ENCODE measurements at regions not wholly inside any gene's neighbourhood (a gene's known extent, or its start where the extent isn't known, plus 50 kb on each side); places are given as distances from the start of the nearest gene placed in this dataset.

DNA sequence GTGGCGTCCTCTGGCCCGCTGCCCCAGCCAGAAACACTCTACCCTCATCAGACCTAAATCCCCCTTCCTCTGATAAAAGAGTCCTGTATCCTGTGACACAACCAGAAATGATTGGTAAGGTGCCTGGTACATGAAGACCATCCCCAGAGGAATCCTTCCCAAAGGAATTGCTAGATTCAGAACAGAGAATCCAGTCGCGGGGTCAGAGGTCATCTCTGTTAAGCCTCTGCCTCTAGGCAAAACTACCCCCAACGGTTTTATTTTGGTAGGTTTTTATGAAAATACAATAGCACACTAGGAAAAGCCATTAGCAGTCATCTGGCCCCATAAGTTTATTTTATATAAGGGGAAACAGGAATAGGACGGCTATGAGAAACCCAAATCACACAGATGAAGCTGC is 102.4 kb upstream of the HAND1 start:
- TF ChIP-seq, protein P1, sequence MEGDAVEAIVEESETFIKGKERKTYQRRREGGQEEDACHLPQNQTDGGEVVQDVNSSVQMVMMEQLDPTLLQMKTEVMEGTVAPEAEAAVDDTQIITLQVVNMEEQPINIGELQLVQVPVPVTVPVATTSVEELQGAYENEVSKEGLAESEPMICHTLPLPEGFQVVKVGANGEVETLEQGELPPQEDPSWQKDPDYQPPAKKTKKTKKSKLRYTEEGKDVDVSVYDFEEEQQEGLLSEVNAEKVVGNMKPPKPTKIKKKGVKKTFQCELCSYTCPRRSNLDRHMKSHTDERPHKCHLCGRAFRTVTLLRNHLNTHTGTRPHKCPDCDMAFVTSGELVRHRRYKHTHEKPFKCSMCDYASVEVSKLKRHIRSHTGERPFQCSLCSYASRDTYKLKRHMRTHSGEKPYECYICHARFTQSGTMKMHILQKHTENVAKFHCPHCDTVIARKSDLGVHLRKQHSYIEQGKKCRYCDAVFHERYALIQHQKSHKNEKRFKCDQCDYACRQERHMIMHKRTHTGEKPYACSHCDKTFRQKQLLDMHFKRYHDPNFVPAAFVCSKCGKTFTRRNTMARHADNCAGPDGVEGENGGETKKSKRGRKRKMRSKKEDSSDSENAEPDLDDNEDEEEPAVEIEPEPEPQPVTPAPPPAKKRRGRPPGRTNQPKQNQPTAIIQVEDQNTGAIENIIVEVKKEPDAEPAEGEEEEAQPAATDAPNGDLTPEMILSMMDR (IDR thresholded peaks at IDR 0.05), result no peak
- TF ChIP-seq POLR2A (IDR thresholded peaks at IDR 0.05), result no peak

Data from esophagus squamous epithelium (tissue), 4 donors.